ENCODE measurements at regions not wholly inside any gene's neighbourhood (a gene's known extent, or its start where the extent isn't known, plus 50 kb on each side); places are given as distances from the start of the nearest gene placed in this dataset.
A peak's percentile ranks its signal among the peaks of the same experiment; 100 is the strongest.

DNA sequence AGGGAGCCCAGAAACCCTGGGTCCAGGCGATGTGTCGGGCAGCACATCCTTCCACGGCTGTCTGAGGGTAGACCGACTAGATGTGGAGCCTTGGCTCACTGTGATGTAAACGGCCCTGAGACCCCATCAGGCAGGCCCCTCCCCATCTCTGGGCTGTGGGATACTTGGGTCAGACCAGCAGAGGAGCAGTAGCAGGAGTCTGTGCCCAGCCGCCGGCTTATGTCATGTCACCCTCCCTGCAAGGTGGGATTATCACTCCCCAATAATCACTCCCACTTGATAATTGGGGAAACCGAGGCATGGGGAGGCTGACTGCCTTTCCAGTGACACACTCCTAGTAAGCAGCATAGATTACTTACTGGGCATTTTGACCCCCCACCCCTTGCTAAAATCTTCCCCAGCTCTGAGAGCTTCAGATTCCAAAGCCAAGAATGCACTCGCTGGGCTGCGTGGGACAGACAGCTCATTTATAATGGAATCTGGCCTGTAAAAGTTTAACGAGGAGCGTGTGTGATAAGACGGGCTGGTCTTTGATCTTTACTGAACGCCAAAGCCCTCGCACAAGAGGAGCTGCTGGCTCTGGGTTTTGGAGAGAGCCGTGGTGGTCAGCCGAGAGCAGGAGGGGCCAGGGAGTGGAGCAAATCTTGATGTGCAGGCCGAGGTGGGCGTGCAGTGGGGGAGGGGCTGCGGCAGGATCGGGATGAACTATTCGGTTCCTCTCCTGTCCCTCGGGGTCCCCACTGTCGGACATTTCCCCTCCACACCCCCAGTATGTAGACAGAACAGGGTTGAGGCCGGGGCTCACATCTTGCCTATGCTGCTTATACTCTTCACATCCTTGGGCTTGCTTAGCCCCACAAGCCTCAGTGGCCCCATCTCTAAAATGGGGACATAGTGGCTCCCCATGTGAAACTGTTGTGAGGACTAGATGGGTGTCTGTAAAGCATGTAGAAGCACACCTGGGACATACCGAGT, 200.0 kb downstream of the GLI2 start:
- DNase-seq (ENCODE audit: low spot score) (peak; percentile 94), FAIRE-seq (peak; percentile 96)

DNA sequence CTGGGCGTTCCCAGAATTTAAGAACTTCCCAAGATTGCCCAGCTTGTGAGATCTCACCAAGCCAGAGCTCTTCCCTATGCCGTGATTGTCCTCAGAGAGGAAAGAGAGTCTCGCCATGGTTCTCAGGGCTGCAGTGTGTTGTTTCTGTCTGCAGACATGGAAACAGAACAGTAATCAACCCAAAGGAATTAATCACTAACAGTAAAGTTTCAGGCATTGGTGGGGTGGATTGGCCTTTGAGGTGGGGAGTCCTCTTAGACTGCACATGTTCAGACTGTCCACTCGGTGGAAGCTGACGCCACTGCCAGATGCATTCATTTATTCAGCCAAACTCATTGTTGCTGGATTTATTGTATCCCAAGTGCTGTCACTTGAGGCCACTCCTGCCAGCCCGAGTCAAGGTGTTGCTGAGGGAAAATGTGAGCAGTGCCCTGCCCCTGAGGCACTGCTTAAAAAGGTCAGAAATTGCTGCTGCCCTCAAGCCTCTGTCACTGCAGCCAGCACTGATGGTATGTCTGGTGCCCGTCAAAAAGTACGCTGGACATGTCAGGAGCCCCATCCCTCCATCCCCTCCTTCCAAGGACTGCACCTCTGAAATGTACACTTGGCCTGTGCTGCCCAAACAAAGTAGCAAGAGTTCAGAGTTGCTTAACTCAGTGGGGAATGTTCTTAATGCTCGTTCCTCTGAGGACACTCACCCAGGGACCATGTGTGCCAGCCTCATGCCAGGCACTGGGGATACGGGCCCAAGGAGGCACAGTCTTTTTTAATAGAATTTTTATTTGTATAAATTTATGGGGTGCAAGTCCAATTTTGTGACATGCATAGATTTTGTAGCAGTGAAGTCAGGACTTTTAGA, 201.0 kb downstream of the GLI2 start:
- FAIRE-seq: no peak
- DNase-seq (ENCODE audit: low spot score): peak; percentile 67

DNA sequence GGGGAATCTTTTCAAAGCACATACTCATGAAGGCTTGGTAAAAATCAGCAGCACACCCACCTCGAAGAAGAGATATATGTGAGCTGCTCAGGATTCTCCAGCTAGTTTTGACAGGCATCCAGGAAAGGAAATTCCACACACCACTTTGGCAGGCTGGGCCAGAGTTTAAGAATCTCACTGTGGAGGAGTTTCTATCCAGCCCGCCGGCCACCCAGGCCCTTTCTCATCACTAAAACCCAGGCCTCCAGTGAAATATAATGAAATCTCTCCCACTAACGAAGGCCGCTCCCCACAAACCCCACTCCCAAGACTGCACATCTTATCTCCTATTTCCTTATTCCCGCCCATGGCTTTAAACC, 202.0 kb downstream of the GLI2 start:
- FAIRE-seq (no peak), DNase-seq (ENCODE audit: low spot score) (no peak)

DNA sequence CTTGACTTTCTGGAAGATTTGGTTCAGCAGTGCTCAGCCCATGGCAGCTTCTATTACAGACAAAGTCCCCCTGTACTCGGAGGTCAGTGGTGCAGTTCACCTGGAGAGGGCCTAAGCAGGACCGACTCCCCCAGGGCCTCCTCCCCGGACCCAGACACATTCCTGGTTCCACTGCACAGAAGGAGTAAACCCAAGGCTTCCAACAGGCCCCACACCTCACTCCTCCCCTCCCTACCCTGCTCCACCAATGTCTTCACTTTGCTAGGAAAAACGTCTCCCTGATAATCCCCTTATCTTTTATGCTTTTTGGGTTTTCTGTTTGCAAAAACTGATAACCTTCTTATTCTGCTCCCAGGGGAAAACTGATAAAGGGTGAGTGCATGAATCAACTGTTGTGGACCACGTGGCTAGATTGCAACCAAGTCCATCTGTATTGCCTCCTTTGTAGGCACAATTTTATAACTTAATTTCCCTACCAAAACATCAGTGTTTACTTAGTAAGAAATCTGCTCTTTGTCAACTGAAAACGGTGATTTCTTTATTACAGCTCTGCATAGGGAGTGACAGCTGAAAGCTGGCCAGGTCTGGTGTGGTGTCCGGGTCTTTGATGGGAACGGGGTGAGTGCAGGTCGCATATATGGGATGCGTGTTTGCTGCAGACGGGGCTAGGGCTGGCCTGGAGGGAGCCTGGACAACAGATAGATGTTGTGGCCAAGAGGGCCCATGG, 202.5 kb downstream of the GLI2 start:
- FAIRE-seq: no peak
- no peak for DNase-seq (ENCODE audit: low spot score)

DNA sequence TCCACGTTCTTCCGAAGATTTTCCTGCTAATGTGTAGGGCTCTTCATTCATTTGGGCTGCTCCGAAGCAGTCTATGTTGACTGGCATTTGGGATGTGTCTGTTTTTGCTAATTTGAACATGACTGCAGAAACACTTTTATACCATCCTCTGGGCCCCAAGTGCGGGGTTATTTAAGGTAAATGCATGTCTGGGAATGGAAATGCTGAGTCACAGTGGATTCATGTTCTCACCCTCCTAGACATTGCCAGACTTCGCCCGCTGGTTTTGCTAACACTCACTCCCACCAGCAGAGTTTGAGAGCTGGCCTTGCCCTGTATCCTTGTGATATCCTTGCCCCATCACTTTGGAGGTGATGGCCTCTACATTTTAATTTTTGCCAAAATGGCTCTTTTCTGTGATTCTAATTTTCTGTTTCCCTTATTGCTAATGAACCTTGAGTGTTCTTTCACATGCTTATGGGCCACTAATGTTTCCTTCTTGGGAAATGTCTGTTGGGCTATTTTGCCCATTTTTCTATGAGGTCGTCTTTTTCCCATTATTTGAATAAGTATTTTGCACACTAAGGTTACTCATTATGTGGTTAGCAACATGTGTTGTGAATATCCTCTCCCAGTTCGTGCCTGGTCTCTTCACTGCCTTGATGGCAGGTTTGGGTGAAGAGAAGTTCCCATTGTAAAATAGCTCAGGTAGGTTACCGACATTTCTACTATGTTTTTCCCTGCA, 204.1 kb downstream of the GLI2 start:
- peak; percentile 77 for DNase-seq (ENCODE audit: low spot score)
- FAIRE-seq: peak; percentile 81

DNA sequence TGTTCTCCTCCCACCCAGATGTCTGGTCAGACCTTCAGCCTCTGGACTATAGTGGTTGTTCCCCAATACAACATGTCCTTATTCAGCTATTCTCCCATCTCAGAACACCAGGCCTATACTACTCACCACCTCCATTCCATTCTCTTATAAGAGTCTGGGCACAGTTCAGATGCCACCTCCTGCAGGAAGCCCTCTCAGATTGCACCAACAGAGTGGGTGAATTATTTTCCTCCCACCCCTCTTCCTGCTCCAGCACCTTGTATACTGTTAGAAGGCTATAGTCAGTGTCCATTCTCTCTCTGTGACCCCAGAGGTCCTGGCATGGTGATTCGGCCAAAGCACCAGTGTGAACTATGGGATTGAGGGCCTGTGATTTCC, 204.6 kb downstream of the GLI2 start:
- FAIRE-seq (no peak), DNase-seq (ENCODE audit: low spot score) (no peak)

DNA sequence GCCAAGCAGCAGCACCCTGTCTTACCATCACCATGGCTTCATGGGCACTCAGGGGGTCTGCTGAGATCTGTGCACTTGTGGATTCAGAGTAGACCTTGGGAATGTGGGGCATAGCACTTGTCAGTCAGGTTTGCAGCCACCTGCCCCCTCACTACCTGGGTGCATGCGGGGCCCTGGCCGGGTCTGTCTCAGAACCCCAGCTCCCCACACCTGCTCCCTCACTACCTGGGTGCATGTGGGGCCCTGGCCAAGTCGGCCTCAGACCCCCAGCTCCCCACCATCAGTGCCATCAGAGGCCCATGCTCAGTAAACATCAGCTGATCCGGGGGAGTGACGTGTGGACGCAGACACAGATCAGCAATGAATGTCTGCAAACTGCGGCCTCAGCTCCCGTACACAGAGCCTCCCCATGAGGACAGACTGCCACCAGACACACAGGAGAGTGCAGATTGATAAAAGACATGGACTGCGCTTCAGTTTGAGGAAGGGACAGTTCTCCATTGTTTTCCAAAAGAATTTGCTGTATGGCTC, 205.1 kb downstream of the GLI2 start:
- no peak for FAIRE-seq
- DNase-seq (ENCODE audit: low spot score): no peak

DNA sequence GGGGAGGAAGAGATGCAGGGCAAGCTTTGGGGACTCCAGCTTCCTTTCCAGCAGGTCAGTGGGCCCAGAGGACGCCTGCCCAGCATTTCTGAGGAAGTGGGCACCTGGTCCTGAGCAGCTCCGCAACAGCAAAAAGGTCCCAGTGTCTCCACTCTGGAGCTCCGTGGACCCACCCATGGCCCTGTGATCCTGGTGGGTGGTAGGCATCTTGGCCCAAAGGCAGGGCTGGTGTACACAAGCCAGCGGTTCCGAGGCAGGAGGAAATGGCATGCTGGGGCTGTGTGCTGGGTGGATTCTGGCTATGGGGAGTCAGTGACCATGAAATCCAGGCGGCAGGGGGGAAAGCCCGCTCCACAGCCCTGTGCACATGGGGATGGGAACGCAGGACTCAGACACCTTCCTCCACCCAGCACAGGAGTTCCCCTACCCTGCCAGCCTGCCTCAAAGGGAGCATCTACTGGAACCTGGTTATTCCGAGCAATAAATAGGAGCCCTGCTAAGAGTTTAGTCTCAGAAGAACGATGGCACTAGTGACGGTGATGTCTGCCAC, 206.0 kb downstream of the GLI2 start:
- no peak for DNase-seq (ENCODE audit: low spot score)
- FAIRE-seq: no peak

DNA sequence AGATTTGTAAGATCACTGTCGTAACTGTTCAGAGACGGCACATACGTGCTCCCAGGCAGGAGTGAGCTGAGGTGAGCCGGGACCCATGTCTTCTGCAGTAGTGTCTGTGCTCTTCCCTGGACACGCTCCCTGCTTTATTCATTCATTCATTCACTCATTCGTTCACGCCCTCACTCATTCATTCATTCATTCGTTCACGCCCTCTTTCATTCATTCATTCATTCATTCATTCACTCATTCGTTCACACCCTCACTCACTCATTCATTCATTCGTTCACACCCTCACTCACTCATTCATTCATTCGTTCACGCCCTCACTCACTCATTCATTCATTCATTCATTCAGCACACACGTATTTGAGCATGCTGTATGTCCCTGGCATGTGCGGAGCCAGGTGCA, 207.0 kb downstream of the GLI2 start:
- no peak for DNase-seq (ENCODE audit: low spot score)
- FAIRE-seq: no peak

DNA sequence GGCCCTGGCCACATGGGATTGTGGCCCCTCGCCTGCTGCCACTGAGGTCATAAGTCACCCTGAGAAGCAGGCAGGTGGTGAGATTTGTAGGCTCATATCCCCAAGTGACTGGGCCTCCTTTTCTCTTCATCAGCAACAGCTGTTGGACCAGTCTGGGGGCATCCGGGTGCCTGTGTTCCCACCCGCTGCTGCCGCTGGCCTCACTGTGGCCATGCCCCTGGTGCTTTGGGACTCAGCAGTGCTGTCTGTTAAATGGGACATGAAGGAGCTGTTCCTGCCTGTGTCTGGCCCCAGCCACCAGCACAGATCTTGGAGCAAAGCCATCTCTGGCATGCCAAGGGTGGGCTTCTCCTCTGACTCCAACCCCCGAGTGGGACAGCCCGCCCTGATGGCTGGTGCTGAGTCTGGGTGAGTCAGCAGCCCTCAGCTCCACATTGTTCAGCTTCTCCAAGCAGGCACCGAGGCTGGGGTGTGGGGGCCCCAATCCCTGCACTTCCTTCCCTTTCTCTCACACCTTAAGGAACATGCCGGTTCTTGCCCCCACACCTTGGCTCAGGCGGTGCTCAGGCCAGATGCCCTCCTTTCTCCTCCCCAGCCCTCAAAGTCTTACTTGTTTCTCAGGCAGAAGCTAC, 207.9 kb downstream of the GLI2 start:
- DNase-seq (ENCODE audit: low spot score) (no peak), FAIRE-seq (no peak)

DNA sequence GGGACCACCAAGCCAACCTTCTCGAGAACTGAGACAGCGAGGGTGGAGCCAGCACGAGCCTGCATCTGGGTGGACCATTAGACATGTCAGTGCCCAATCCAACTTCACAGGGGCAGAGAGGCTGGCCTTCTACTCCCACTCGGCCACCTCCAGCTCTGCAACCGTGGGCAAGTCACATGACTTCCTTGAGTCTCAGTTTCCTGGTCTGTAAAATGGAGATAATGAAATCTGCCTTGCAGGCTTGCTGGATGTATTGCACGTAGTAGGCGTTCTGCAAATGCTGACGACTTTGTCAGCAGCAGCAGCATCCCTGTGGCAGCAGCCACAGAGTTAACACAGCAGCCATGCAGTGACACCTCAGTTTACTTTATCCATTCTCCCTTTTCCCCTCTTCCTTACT, 208.9 kb downstream of the GLI2 start:
- no peak for FAIRE-seq

DNA sequence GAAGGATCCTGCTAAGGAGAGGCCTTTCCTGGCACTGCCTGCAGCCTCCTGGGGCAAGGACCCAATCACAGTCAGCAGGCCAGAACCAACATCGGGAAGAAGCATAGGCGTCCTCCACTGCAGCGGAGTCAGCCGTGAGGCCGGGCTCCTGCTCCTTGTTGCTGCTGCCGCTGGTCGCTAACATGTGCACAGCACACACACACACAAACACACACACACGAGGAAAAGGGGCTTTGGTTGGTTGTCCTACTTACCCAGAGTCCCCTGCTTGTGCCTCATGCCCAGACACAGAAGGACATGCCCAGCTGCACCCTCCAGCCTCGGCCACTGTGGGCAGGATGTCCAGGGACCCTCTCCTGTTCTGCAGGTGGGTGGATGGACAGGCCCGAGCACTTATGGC, 209.4 kb downstream of the GLI2 start:
- no peak for DNase-seq (ENCODE audit: low spot score)
- no peak for FAIRE-seq

More for the DNA sequence above, 208.9 kb downstream of the GLI2 start:
- DNase-seq (ENCODE audit: low spot score): no peak

DNA sequence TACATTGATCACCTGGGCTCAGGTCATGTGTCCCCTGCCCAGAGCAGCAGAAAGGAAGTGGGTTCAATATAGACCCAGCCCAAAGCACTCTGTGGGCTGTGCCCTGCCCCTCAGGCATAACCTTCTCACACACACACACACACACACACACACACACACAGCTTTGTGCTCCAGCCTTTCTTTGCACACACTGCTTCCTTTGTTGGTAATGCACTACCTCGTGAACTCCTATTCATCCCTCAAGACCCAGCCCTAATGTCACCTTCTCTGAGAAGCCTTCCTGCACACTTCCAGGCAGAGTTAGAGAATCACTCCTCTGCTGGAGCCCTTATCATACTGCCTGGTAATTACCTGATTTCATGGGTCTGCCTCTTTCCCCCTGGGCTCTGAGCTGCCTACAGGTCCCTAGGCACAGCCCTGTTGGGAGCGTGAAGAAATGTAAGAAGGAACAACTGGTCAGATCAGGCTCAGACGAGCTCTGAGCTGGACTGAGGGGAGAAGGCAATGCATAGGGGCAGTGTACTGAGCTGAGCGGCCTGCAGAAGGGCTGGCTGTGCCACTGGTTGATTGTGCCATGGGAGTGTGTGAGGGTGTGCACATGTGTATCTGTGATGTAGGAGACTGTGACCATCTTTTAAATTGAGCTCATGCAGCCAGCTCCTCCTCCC, 210.3 kb downstream of the GLI2 start:
- DNase-seq (ENCODE audit: low spot score): no peak
- FAIRE-seq: no peak

DNA sequence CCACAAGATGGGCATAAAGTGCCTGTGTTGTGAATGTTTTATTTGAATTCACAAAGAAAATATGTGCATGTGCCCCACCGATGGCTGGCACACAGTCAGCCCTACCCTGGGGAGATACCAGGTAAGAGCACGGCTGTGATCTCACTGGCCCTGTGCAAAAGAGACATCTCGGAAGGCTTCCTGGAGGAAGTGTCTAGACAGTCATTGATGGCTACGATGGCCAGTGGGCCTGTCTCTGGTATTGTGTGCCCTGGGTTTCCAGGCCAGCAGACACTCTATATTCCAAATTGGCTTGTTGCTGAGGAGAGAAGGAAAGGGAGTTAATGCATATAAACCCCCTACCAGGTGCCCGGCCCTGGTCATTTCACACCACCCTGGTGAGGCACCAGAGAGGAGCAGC, 211.7 kb downstream of the GLI2 start:
- no peak for FAIRE-seq
- DNase-seq (ENCODE audit: low spot score): no peak

DNA sequence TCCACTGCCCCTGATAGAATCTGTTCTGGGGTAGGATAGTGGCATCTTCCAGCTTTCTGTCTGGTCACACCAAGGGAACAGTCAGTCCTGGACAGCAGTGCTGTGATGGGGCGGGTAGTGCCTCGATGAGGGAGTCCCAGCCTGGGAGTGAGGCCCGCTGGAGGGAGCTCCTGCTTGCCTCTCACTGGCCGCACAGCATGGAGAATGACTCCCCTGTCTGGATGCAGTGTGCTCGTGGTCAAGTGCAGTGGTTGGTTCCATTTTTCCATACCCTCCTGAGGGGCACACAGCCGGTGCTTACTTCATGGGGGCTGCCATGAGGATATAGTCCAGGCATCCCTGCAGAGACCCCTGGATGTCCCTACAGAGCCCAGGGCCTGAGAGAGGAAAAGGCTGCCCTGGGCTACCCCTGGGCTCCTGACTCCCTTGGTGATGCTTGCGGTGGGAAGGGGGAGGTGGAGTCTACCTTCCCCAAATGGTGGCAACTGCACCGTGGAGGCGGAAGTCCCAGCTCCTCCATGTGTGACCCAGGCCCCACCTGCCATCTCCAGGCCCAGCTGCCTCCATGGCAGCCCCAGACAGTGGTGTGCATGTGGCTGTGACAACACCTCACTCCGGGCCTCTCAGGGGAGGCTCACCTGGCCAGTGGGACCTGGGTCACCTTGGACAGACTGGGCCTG, 212.5 kb downstream of the GLI2 start:
- DNase-seq (ENCODE audit: low spot score) (no peak), FAIRE-seq (no peak)

DNA sequence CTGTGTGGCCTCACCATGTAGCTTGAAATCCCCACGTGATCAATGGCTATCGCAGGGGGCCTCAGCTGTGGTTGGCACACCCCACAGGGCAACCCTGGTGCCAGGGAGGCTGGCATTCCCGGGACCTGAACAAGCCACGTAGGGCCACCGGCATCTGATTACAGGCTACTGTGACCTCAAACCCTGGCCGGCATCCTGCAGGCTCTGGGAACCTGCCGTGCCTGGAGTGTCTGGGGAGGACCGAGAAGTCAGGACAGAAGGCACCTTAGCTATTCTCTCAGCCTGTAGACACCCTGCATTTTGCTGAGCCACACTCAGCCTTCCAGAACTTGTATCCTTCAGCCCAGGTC, 213.0 kb downstream of the GLI2 start:
- DNase-seq (ENCODE audit: low spot score) (peak; percentile 74), FAIRE-seq (peak; percentile 27)

DNA sequence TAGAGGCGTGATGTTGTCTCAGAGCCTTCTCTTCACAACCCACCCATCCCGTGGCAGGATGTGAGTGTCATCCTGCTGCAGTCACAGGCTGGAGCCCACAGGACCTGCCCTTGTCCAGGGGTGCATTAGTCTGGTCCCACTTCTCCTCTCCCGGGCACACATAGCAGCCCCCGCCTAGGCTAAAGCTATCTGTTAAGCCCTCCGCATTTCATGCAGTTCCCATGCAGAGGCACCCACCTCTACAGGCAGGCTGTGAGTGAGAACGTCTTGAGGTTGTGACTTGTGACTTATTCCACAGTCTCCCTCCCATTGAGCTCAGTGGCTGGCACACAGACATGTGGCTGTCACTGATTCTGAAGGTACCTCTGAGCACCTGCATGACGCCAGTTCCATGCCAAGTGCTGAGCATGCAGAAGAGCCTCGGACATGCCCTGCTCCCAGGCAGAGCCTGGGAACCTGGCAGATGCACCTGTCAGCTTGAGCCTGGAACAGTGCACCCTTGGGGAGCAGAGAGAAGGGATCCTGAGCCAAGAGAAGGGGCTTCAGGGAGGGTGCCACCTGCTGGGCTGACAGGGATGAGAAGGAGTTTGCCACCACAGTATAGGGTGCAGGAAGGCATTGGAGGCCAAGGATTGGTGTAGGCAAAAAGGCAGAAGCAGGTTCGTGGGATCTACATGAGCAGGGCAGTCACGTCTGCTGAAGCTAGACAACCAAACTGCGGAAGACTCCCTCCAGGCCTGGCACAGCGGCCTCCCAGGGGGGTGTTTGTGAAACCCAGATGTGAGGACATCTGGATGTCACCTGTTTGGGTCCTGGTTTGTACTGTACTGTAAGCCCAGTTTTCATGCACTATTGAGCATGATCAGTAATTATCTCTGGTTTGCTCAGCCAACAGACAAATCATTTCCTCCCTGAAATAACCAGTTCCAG, 213.6 kb downstream of the GLI2 start:
- no peak for DNase-seq (ENCODE audit: low spot score)
- FAIRE-seq: no peak

Measured in RCC 7860 (cell line).